ENCODE measurements at regions not wholly inside any gene's neighbourhood (a gene's known extent, or its start where the extent isn't known, plus 50 kb on each side); places are given as distances from the start of the nearest gene placed in this dataset.

- DNase-seq (ENCODE audit: low read depth), result no peak
- no peak for TF ChIP-seq CTCF (IDR thresholded peaks at IDR 0.05; ENCODE audit: control insufficient read depth, insufficient read depth, low read depth, low read length, missing control alignments)
- H3K4me3 ChIP-seq (ENCODE audit: control insufficient read depth, low read depth, low read length), result no peak overlapping the region
Measured at GRCh38 chr18:28855524-28855923, 678.6 kb upstream of the CDH2 start.

GRCh38 chr18:28854964-28855363 lies 678.0 kb upstream of the CDH2 start:
- no peak for DNase-seq (ENCODE audit: low read depth)
- no peak for TF ChIP-seq CTCF (IDR thresholded peaks at IDR 0.05; ENCODE audit: control insufficient read depth, insufficient read depth, low read depth, low read length, missing control alignments)
- no peak overlapping the region for H3K4me3 ChIP-seq (ENCODE audit: control insufficient read depth, low read depth, low read length)

- H3K4me3 ChIP-seq (ENCODE audit: control insufficient read depth, low read depth, low read length), result no peak overlapping the region
- TF ChIP-seq CTCF (IDR thresholded peaks at IDR 0.05; ENCODE audit: control insufficient read depth, insufficient read depth, low read depth, low read length, missing control alignments), result no peak
- no peak for DNase-seq (ENCODE audit: low read depth)
Measured at GRCh38 chr18:28846958-28847357, 670.0 kb upstream of the CDH2 start.

GRCh38 chr18:28837100-28837499 lies 660.2 kb upstream of the CDH2 start:
- H3K4me3 ChIP-seq (ENCODE audit: control insufficient read depth, low read depth, low read length), result no peak overlapping the region
- TF ChIP-seq CTCF (IDR thresholded peaks at IDR 0.05; ENCODE audit: control insufficient read depth, insufficient read depth, low read depth, low read length, missing control alignments), result no peak

GRCh38 chr18:28834889-28835288 lies 658.0 kb upstream of the CDH2 start:
- peak; percentile 67 for DNase-seq (ENCODE audit: low read depth)
- no peak overlapping the region for H3K4me3 ChIP-seq (ENCODE audit: control insufficient read depth, low read depth, low read length)
- TF ChIP-seq CTCF (IDR thresholded peaks at IDR 0.05; ENCODE audit: control insufficient read depth, insufficient read depth, low read depth, low read length, missing control alignments), result no peak

More at GRCh38 chr18:28837100-28837499, 660.2 kb upstream of the CDH2 start:
- no peak for DNase-seq (ENCODE audit: low read depth)

- no peak for DNase-seq (ENCODE audit: low read depth)
- TF ChIP-seq CTCF (IDR thresholded peaks at IDR 0.05; ENCODE audit: control insufficient read depth, insufficient read depth, low read depth, low read length, missing control alignments), result no peak
- no peak overlapping the region for H3K4me3 ChIP-seq (ENCODE audit: control insufficient read depth, low read depth, low read length)
Measured at GRCh38 chr18:28831908-28832307, 655.0 kb upstream of the CDH2 start.

GRCh38 chr18:28831476-28831875 lies 654.5 kb upstream of the CDH2 start:
- H3K4me3 ChIP-seq (ENCODE audit: control insufficient read depth, low read depth, low read length), result no peak overlapping the region
- TF ChIP-seq CTCF (IDR thresholded peaks at IDR 0.05; ENCODE audit: control insufficient read depth, insufficient read depth, low read depth, low read length, missing control alignments), result no peak
- DNase-seq (ENCODE audit: low read depth), result no peak
